COLO668 (cell line): ENCODE measurements at regions not wholly inside any gene's neighbourhood (a gene's known extent, or its start where the extent isn't known, plus 50 kb on each side); places are given as distances from the start of the nearest gene placed in this dataset.

Experiments used
- DNase-seq: peaks from one replicate; lab custom pipeline; 2025; ENCODE audit not compliant: unreplicated experiment; lab: John Stamatoyannopoulos, UW

DNA sequence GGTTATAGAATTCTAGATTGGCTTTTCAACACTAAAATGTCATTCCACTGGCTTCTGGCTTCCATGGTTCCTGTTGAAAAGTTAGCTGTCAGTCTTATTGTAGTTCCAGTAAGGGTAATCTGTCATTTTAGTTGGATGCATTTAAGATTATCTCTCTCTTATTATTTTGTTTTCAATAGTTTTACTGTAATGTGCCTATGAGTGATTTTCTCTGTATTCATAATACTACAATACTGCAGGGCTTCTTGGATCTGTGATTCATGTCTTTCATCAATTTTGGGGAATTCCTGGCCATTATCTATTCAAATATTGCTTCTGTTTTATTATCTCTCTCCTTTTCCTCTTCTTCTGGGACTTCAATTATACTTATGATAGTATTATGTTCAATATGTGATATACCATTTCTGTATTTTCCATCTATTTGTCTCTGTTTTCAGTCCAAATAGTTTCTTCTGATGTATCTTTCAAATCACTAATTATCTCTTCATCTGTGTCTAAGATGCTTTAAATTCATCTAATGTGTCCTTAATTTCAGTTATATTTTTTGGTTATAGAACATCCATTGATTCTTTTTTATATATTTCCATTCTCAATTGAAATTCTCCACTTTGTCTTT is 101.5 kb downstream of the KCTD15 start:
- DNase-seq: no peak

DNA sequence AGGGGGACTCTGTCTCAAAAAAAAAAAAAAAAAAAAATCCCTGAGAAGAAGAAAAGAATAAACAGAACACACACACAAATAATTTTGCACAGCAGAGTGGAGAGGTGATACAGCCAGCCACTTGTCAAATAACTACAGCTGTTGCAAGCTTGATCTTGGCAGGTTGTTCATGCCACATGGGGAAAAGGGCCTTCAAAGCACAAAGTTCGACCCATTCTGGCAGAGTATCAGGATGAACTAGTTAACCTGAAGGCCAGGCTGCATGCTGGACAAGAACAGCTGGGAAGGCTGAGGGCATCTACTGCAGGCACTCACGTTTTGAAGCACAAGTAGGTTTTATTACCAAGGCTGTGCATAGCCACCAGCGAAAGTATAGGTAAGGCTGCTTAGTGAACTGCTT is 104.1 kb downstream of the KCTD15 start:
- DNase-seq: no peak

DNA sequence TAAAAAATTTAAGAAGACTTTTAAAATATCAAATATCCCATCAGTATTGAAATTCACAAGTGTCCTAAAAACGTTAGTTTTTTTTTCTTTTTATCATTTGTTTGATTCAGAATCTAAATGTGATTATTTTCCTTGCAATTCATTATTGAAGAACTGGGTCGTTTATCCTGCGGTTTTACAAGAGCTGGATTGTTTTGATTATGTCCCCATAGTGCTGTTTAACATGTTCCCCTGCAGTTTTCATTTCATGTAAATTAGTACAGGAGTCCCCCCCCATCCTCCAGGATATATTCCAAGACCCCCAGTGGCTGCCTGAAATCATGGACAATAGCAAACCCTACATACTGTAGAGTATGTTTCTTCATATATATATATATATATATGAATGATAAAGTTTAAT is 105.7 kb downstream of the KCTD15 start:
- DNase-seq: no peak

DNA sequence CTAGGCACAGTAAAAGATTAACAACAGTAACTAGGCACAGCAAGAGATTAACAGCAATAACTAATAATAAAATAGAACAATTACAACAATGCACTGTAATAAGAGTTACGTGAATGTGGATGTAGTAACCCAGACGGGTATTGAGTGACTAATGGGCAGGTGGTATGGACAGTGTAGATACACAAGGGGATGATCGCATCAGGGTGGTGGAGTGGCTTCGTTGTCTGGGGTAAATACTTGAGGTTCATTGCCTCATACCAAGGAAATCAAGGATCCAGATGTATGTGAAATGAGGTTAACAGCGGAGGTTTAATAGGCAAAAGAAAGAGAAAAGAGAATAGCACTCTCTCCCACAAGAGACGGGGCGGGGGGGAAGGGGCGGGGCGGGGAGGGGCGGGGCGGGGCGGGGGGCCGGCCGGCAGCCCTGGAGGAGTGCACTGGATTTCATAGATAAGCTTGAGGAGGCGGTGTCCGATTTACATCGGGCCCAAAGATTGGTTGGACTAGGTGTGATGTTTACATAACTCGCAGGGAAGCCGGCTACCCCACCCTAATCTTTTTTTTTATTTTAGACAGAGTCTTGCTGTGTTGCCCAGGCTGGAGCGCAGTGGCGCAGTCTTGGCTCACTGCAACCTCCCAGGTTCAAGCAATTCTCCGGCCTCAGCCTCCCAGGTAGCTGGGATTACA is 106.3 kb downstream of the KCTD15 start:
- no peak for DNase-seq

DNA sequence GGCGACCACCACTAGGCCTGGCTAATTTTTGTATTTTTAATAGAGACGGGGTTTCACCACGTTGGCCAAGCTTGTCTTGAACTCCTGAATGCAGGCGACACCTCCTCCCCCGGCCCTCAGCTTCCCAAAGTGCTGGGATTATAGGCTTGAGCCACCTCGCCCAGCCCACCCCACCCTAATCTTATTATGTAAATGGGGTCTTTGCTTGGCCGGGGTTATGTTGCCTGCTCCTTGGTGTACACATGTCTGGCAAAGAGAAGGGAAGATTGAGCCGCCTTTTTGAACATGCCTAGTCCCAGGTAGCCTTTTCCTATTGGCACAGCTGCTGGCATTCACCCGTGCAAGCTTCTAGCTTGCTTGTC is 106.8 kb downstream of the KCTD15 start:
- DNase-seq: no peak

DNA sequence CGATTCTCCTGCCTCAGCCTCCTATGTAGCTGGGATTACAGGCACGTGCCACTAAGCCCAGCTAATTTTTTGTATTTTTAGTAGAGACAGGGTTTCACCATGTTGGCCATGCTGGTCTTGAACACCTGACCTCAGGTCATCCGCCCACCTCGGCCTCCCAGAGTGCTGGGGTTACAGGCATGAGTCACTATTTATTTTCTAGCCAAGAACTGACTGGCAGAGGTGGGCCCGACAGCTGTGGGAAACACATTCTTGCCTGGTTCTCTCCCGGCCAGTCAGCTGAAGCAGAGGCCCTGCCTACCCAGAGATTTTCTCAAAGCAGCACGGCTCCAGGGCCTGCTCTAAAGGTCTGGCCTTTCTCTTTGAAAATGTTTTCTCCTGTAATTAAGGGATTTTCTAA is 108.0 kb downstream of the KCTD15 start:
- no peak for DNase-seq

DNA sequence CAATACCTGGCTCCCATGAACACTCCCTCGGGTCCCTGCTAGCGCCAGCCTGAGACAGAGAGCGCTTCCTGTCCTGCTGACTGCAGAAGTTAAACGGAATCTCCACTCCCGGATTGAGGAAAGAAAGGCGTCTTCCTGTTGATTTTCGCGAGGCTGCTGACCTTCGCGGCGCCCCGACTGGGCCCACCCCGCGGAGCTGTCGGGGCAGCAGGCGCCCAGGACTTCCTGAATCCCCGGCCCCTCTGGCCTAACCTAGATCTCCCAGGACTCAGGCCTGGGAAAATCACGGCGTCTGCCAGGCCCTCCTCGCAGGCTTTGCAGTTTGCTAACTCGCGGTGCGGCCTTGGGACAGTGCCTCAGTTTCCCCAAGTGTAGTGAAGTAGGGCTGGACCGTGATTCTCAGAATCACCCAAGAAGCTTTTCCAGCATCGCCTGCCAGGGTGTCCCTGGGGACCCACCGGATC is 108.8 kb downstream of the KCTD15 start:
- DNase-seq: no peak

DNA sequence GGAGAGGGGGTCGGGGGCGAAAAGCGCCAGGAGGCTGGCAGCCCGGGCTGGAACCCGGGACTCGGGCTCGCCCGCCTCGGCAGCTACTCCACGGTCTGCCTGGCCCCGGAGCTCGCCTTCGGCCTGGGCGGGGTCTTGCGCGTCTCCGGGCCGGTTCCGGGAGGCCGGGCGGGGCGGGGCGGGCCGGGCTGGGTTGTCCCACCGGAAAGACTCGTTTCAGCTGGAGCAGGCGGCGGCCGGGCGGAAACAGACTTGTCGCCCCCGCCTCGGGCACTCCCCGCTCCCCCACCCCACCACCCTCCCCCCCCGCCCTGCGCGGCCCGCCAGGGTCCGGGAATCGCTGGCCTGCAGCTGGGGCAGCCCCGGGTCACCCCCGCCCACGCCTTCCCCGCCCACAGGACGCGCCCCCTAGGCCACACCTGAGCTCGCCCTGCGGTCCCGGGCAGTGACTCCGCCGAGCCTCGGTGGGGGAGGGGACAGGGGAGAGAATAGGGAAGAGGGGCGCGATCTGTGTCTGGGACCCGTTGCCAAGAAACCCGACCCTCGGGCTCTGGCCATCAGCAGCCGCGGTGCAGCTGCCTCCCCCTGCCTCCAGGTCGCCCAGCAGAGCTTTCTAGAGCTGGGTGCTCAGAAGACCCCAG is 109.4 kb downstream of the KCTD15 start:
- no peak for DNase-seq

DNA sequence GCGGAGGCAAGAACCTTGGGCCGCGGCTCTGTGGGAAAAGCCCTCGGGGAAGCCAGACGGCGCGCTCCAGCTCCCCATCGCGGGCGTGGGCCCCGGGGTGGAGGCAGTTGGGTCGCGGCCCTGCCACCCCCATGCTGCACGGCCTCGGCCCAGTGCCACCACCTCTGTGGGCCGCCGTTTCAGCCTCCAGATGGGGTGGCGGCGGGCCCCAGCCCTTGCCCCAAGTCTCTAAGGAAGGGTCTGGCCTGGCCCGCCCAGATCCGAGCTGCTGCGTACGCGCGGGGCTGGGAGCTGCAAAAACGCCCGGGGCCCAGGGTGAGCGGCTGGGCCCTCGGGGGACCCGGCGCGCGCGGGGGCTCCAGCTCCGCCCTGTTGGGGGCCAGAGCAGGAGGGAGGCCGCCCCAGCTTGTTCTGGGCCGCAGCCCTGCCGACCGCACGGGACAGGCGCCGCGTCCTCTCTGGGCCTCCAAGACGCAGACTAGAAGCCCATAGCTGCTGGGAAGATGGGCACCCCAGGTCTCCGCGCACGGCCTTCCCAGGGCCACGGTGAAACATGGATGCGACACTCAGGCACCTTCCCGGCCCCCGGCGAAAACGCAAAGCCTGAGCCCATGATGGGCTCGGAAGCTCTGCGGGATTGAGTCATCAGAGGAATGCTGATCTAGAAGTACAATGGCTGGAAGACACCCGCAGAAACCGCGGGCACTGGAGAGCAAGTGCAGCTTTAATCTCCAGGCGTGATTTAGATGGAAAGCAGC is 110.1 kb downstream of the KCTD15 start:
- DNase-seq: no peak

DNA sequence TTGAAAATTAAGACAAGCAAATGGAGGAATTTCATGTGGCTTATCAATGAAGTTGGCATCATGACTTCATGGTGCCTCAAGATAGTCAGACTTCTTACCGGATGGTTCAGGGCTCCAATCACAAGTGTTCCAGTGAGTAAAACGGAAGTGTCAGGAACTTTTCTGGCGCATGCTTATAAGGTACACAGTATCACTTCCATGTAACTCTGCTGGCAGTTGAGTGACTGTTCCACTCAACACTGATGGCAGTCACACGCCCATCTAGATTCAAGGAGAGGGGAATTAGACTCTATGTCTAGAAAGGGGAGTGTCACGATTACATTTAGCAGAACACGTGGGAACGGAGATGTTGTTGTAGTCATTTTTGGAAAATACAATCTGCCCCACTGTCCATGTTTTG is 114.3 kb downstream of the KCTD15 start:
- no peak for DNase-seq

DNA sequence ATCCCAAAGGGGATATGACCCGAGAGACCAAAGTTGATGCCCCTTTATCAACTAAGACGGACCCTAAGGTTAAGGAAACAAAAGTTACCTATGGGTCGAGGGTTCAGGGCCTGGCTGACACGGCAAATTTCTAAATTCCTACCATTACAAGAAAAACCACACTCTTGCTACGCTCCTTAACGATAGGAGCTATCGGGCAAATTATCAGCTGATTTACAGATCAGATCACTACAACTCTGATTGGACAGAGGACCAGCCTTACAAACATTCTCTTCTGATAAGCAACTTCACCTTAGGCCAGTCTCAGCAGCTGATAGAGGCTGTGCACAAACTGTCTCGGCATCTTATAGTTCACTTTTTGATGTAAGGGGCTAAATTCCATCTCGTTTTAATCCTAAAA is 117.9 kb downstream of the KCTD15 start:
- DNase-seq: no peak

DNA sequence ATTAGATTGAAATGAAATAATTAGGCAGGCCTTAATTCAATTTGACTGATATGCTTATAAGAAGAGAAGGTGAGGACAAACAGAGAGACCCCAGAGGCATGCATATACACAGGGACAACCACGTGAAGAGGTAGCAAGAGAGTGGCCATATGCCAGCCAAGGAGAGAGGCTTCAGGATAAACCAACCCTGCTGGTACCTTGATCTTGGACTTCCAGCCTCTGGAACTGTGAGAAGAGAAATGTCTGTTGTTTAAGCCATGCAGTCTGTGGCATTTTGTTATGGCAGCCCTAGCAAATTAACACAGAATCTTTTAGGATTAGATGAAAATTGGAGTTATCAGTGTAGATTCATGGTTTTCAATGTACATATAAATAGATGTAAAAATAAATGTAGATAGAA is 120.1 kb downstream of the KCTD15 start:
- no peak for DNase-seq

DNA sequence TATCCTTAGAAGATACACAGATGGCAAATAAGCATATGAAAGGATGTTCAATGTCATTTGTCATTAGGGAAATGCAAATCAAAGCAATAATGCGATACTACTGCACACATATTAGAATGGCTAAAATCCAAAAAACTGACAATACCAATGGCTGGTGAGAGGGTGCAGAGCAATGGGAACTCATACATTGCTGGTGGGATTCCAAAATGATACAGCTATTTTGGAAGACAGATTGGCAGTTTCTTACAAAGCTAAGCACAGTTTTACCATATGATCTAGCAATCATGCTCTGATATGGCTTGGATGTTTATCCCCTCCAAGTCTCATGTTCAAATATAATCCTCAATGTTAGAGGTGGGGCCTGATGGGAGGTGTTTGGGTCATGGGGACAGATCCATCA is 122.6 kb downstream of the KCTD15 start:
- DNase-seq: no peak

DNA sequence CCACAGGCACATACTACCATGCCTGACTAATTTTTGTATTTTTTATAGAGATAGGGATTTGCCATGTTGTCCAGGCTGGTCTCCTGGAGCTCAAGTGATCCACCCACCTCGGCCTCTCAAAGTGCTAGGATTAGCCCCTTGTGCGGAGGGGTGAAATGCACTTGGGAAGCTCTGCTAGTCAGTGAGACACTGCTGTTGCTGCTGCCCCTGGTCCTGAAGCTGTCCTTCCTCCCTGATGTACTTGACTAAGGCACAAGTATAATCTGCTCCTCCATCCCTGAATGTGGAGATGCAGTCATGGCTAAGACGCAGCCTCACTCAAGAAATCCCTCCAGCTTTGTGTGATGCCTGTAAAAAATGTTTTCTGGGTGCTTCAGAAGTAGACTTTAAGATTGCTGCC is 124.5 kb downstream of the KCTD15 start:
- no peak for DNase-seq

DNA sequence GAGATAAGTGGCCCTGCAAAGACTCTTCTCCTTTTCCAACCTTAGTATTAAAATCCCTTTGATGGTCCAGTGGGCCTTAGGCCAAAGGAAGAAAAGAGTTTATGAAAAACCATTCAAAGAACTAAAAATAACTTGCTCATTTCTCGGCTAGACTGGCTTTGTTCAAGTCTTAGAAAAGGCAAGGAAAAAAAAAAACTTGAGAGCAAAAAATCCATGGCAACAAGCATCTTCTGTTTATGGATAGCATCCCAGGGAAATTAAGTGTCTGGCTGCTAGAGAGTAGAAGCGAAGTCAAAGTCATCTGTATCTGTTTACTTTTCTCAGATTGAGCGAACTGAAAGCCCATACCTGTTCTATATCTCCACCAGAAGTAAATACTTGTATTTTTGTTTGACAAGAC is 129.6 kb downstream of the KCTD15 start:
- DNase-seq: no peak

DNA sequence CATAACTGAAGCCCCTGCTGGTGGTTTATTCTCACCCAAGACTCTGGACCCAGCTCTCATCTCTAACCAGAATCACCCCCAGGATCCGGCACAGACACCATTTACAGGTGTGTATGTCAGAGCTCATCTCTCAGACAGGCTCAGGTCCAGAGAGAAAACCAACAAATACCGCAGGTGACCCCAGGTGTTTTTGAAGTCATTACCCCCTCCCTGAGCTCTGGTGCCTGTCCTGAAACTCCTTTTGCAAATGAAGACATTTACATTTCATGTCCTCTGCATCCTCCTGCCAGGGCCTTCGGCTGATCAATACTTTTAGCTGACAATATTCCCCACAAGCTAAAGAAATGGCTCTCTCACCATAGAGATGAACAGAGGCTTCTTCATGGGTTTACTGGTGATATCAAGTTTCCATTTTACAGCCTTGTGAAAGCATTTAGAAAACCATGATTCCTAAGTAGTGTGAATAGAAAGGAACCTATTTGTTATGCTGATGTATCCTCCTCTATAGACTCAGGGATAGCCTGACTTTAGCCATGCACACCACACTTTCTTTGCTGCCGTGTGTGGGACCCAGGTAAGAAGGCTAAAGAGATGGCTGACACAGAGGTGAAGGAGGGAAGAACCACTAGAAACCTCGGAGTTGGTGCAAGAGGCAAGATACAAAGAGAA is 131.3 kb downstream of the KCTD15 start:
- DNase-seq: no peak

DNA sequence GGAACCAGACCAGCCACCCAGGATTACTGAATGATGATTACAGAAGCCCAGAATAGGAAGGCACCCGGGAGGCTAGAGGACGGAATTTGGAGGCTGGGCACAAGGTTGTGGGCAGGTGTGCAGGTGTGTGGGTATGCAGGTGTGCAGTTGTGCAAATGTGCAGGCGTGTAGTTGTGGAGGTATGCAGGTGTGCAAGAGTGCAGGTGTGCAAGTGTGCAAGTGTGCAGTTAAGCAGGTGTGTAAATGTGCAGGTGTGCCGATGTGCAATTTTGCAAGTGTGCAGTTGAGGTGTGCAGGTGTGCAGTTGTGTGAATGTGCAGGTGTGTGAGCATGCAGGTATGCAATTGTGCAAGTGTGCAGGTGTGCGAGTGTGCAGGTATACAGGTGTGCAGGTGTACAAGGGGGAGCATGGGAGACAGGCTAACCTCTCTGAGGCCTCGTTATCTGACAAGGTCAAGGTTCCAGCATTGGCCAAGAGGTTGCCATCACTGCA is 131.8 kb downstream of the KCTD15 start:
- no peak for DNase-seq

DNA sequence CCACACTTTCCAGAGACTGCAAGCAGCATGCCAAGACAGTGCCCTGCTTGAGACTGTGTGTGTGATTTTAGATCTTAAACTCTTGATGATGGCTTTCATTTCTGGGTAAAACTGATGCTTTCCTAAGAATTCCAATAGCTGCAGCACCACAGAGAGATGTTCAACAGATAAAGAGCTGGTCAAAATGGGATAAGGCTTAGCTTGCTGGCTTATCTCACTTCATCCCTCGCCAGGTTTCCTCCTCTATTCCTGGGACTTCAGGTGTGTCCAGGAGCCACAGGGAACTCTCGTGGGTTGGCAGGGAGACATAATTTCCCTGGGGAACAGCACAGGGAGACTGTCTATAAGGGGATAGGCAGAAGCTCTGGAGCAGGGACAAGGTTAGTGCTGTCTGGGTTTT is 137.3 kb downstream of the KCTD15 start:
- DNase-seq: no peak

DNA sequence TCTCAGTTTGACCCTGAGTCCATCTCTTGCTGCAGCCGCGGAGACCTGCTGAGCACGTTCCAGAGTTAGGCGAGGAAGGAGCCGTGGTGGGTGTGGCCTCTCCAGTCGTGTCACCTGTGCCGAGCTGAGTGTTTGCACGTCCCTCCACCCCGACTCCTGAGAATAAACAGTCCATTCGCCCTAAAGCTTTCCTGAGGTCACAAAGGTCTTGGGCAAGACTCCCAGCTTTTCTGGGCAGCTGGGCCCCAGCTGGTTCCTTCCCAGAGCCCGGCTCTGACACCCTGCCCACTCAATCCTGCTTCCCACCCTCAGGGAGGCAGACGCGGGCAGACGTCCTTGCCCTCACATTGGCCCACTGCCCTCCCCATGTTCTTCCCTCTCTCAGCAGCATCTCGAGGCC is 142.2 kb downstream of the KCTD15 start:
- DNase-seq: no peak

DNA sequence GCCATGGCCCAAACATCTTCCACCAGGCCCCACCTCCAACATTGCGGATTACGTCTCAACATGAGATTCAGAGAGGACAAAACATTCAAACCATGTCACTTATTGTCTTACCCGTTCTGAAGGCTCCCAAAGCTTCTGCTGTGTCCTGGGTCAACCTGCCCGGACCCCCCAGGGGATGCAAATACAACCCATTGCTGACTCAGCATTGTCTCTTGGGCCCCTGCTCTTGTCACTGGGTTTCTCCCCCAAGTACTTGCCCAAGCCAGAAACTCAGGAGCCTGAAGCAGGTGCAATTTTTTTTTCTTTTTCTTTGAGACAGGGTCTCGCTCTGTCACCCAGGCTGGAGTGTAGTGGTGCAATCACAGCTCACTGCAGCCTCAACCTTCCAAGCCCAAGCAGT is 144.5 kb downstream of the KCTD15 start:
- DNase-seq: no peak
